ENCODE measurements at regions not wholly inside any gene's neighbourhood (a gene's known extent, or its start where the extent isn't known, plus 50 kb on each side); places are given as distances from the start of the nearest gene placed in this dataset.

DNA sequence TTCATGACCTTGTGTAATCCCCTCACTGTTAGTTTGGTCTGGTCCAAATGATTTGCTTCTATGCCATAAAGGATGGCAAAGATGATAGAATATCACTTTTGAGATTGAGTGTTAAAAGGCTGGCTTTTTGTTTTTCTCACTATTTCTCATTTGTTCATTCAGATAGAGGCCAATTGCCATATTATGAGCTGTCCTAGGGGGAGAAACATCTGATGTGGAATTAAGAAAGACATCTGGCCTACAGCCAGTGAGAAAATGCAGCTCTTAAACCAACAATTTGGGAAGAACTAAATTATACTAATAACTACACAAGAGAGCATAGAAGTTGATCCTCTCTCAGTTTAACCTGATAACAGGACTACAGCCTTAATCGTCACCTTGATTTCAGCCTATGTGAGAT, 1668.6 kb downstream of the GRIK2 start:
- Mint-ChIP-seq H3K36me3 (ENCODE audit: low read depth) (no peaks in the 10 kb centered on the region), H3K4me3 (no peak overlapping the region), H3K27ac (no peak overlapping the region), H3K9me3 (peaks cover 9% of the 10 kb centered on the region), H3K4me1 (ENCODE audit: low read depth) (no peaks in the 10 kb centered on the region), H3K27me3 (no peaks in the 10 kb centered on the region)
- intact Hi-C loops (cut with micrococcal nuclease), result no loop called here
- POLR2A ChIA-PET, result no interaction called here
- ATAC-seq (no peak), DNase-seq (no peak)
- TF ChIP-seq CTCF (IDR thresholded peaks at IDR 0.05), result no peak
- CTCF ChIA-PET, result no interaction called here

DNA sequence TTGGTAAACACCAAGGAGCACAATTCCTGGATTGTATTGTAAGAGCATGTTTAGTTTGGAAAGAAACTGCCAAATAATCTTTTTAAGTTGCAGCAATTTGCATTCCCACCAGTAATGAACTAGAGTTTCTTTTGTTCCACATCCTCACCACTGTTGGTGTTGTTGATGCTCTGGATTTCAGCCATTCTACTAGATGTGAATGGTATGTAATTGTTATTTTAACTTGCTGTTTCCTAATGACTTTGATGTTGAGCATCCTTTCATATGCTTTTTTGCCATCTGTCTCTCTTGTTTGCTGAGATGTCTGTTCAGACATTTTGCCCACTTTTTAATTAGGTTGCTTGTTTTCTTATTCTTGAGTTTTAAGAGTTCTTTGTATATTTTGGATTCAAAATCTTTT, 1654.1 kb downstream of the GRIK2 start:
- no peak for TF ChIP-seq CTCF (IDR thresholded peaks at IDR 0.05)
- no peaks in the 10 kb centered on the region for H3K36me3 Mint-ChIP-seq (ENCODE audit: low read depth)
- ATAC-seq (no peak), DNase-seq (no peak)
- intact Hi-C loops (cut with micrococcal nuclease), result no loop called here
- ChIA-PET POLR2A (no interaction called here), CTCF (no interaction called here)
- H3K4me3 Mint-ChIP-seq, result no peak overlapping the region
- H3K4me1 Mint-ChIP-seq (ENCODE audit: low read depth), result no peaks in the 10 kb centered on the region
- no peak overlapping the region for H3K27ac Mint-ChIP-seq
- peaks cover 8% of the 10 kb centered on the region for H3K9me3 Mint-ChIP-seq
- no peaks in the 10 kb centered on the region for H3K27me3 Mint-ChIP-seq

GRCh38 chr6:103042336-103042735, 1648.8 kb downstream of the GRIK2 start:
- no peak for TF ChIP-seq CTCF (IDR thresholded peaks at IDR 0.05)

DNA sequence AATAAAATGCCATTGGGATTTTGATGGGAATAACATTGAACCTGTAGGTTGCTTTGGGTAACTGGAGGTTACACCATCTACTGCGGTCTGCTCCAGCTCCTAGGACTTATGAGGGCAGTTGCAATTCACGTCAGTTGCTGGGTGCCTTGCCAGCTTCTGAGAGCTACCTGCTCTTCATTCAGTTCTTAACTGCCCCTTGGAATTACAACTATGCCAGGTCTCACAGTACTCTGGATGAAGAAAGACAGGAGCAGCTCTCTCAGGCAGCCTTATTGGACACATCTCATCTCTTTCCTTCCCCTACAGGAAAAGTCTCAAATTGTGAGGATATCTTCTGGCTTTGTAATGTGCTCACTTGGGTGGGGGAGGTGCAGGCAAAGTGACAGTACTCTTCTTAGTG, 1643.3 kb downstream of the GRIK2 start:
- Mint-ChIP-seq H3K9me3 (peaks cover 2% of the 10 kb centered on the region), H3K36me3 (ENCODE audit: low read depth) (no peaks in the 10 kb centered on the region), H3K27ac (no peak overlapping the region), H3K4me3 (no peak overlapping the region), H3K4me1 (ENCODE audit: low read depth) (no peaks in the 10 kb centered on the region), H3K27me3 (no peaks in the 10 kb centered on the region)
- ChIA-PET POLR2A (no interaction called here), CTCF (no interaction called here)
- intact Hi-C loops (cut with micrococcal nuclease), result no loop called here
- no peak for TF ChIP-seq CTCF (IDR thresholded peaks at IDR 0.05)
- no peak for ATAC-seq
- DNase-seq, result no peak

More at GRCh38 chr6:103042336-103042735, 1648.8 kb downstream of the GRIK2 start:
- DNase-seq, result no peak
- Mint-ChIP-seq H3K27ac (no peak overlapping the region), H3K4me1 (ENCODE audit: low read depth) (no peaks in the 10 kb centered on the region), H3K27me3 (no peaks in the 10 kb centered on the region), H3K36me3 (ENCODE audit: low read depth) (no peaks in the 10 kb centered on the region), H3K4me3 (no peak overlapping the region), H3K9me3 (peaks cover 5% of the 10 kb centered on the region)
- no peak for ATAC-seq
- CTCF ChIA-PET, result no interaction called here
- intact Hi-C loops (cut with micrococcal nuclease), result no loop called here
- POLR2A ChIA-PET, result no interaction called here

- no peaks in the 10 kb centered on the region for H3K36me3 Mint-ChIP-seq (ENCODE audit: low read depth)
- ChIA-PET POLR2A (interaction anchor here (0.5 kb wide), 1 partner anchor 63 kb away, joined by 3 read pairs; no protein-coding TSS in a partner anchor), CTCF (no interaction called here)
- no peak for DNase-seq
- no peak overlapping the region for H3K27ac Mint-ChIP-seq
- intact Hi-C loops (cut with micrococcal nuclease), result no loop called here
- H3K4me1 Mint-ChIP-seq (ENCODE audit: low read depth), result no peaks in the 10 kb centered on the region
- TF ChIP-seq CTCF (IDR thresholded peaks at IDR 0.05), result no peak
- H3K9me3 Mint-ChIP-seq, result peaks cover 4% of the 10 kb centered on the region
- H3K27me3 Mint-ChIP-seq, result no peaks in the 10 kb centered on the region
- no peak for ATAC-seq
- no peak overlapping the region for H3K4me3 Mint-ChIP-seq
Observed at GRCh38 chr6:103027271-103027931, 1633.9 kb downstream of the GRIK2 start.

Data from activated CD8-positive, alpha-beta T cell treated with anti-CD3 and anti-CD28 coated beads for 36 hours (primary cell).